GM18951 (cell line): ENCODE measurements at regions not wholly inside any gene's neighbourhood (a gene's known extent, or its start where the extent isn't known, plus 50 kb on each side); places are given as distances from the start of the nearest gene placed in this dataset.

ENCODE experiments used
- POLR2A ChIP-seq: IDR thresholded peaks from 4 replicates; pipeline ENCODE4 v1.6.1; 2011; ENCODE audit warnings: mild to moderate bottlenecking; ENCODE audit not compliant: insufficient read length, insufficient read depth; ENCODE audit errors: extremely low read depth
- in situ Hi-C: fragments of 300-500 bp; cut with MboI; formaldehyde crosslinking; loops from one replicate; pipeline ENCODE4 v1.12.0; 2022; ENCODE audit warnings: low sequenced_read_pairs, mixed read lengths, inconsistent platforms; ENCODE audit not compliant: unreplicated experiment

GRCh38 chr3:190716211-190716610 lies 146.3 kb downstream of the GMNC start:
- TF ChIP-seq POLR2A = no peak
- in situ Hi-C loops = loop anchor here (25.0 kb wide), 1 partner anchor 754 kb away; no protein-coding TSS in a partner anchor

DNA sequence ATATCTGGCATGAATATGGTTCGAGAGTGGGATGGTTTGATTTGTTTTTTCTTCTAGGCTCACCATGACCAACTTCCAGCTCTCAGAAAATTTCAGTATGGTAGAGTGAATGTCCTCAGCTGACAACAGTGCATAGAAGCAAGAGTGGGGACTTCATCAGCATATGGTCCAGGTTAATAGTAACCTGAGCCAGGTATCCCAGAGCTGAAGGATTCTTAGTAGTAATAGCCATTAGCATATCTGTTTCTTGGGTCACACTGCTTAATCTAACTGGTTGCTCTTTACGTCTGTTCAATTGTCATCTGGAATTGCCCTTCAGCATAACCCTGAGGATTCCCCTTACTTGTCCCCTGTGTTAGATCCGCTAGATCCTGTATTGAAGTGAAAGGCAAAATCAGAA lies 151.8 kb downstream of the GMNC start:
- TF ChIP-seq POLR2A = no peak
- in situ Hi-C loops = loop anchor here (25.0 kb wide), 1 partner anchor 748 kb away; no protein-coding TSS in a partner anchor

- TF ChIP-seq POLR2A = no peak
- in situ Hi-C loops = loop anchor here (25.0 kb wide), 1 partner anchor 747 kb away; no protein-coding TSS in a partner anchor
Measured at GRCh38 chr3:190709351-190709773, 153.1 kb downstream of the GMNC start.
